Lung (tissue), 12 donors: ENCODE measurements at regions not wholly inside any gene's neighbourhood (a gene's known extent, or its start where the extent isn't known, plus 50 kb on each side); places are given as distances from the start of the nearest gene placed in this dataset. TPM values are rescaled to one million over a fixed set of nuclear protein-coding genes. Genes with fewer than 3 reads are reported as not detected.

Experiments used
- ATAC-seq: fragments of 200-7000 bp; cut with Tn5 transposase; one replicate; pipeline ENCODE4 v1.9.1; 2020; ENCODE audit warnings: moderate number of reproducible peaks; ENCODE audit not compliant: insufficient read depth, low FRiP score
- DNase-seq, 3 donors: peaks; one replicate each; pipeline ENCODE4 v3.0.0-alpha.2; 2013 to 2017
- H3K27ac ChIP-seq, 2 donors: one replicate each; pipeline ENCODE4 v1.5.1; 2013; ENCODE audit warnings: mild to moderate bottlenecking in 2 of 2, moderate library complexity in 2 of 2, control low read depth in 1 of 2, inconsistent platforms in 1 of 2, low read depth in 1 of 2, low read length in 1 of 2
- H3K27me3 ChIP-seq, 3 donors: one replicate each; pipeline ENCODE4 v1.5.1; 2013; ENCODE audit warnings: low read length in 2 of 3; ENCODE audit not compliant: control insufficient read depth in 3 of 3, insufficient read depth in 3 of 3
- H3K36me3 ChIP-seq, 4 donors: one replicate each; pipeline ENCODE4 v1.5.1; 2013; ENCODE audit warnings: low read length in 4 of 4, mild to moderate bottlenecking in 1 of 4, moderate library complexity in 1 of 4; ENCODE audit not compliant: control insufficient read depth in 4 of 4, insufficient read depth in 4 of 4
- H3K4me1 ChIP-seq, 5 donors: one replicate each; pipeline ENCODE4 v1.5.1; 2013; ENCODE audit warnings: low read length in 5 of 5, mild to moderate bottlenecking in 2 of 5, moderate library complexity in 1 of 5; ENCODE audit not compliant: control insufficient read depth in 5 of 5, insufficient read depth in 5 of 5
- H3K4me3 ChIP-seq: one replicate; pipeline ENCODE4 v1.5.1; 2013; ENCODE audit warnings: mild to moderate bottlenecking, control low read depth, moderate library complexity
- H3K9ac ChIP-seq, 2 donors: one replicate each; pipeline ENCODE4 v1.5.1; 2013; ENCODE audit warnings: low read length in 2 of 2, control low read depth in 1 of 2; ENCODE audit not compliant: insufficient read depth in 1 of 2
- H3K9me3 ChIP-seq, 4 donors: one replicate each; pipeline ENCODE4 v1.5.1; 2013; ENCODE audit warnings: low read length in 3 of 4, mild to moderate bottlenecking in 1 of 4, moderate library complexity in 1 of 4; ENCODE audit not compliant: control insufficient read depth in 4 of 4, insufficient read depth in 3 of 4
- WGBS, 2 donors: extraction: QIAGEN DNeasy Blood & Tissue Kit; methylation state at CpG; one replicate each; pipeline ENCODE4 v1.1.7; 2013; 5-methylcytosine and 5-hydroxymethylcytosine counted together
- small RNA-seq: library from RNA; depleted of rRNA; stranded (forward); fragments of <200 nt; gene quantifications from one replicate; pipeline ENCODE3, GENCODE V24; 2014; ENCODE audit warnings: low replicate concordance
- TF ChIP-seq, protein P1 (sequence below): IDR thresholded peaks from 2 replicates; pipeline ENCODE4 v1.5.1; 2012; ENCODE audit warnings: mild to moderate bottlenecking; ENCODE audit errors: control extremely low read depth, extremely low read depth
- donor health status: control.
- donor health status: control.
- donor health status: Bipolar disorder and iron deficiency.
- donor health status: healthy.
- donor health status: DM: yes; HTN: yes; CAD: no.

DNA sequence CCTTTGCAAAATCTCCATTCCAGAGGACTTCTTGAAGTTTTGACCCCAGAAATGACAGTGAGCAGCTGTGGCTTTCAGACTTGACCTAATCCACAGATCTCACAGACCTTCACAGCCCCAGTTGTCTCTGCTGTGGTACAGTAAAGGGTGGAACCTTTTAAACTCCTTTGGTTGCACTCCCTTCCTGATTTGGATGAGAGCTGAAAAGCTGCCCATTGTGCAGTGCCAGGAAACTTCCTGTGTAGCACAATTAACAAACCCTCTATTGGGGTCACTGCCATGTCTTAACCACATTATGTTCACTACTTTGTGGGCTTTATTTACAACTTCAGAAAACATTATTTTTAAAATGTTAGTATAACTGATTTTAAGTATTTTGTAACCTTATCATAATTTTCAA lies 56.7 kb upstream of the PCSK5 start:
- H3K4me1 ChIP-seq, result no peaks in the 10 kb centered on the region
- DNase-seq, result no peak
- H3K27ac ChIP-seq, result no peak overlapping the region
- H3K27me3 ChIP-seq, result no peaks in the 10 kb centered on the region
- H3K9me3 ChIP-seq, result no peaks in the 10 kb centered on the region
- no peaks in the 10 kb centered on the region for H3K36me3 ChIP-seq
- no peak overlapping the region for H3K9ac ChIP-seq
- TF ChIP-seq, protein P1, sequence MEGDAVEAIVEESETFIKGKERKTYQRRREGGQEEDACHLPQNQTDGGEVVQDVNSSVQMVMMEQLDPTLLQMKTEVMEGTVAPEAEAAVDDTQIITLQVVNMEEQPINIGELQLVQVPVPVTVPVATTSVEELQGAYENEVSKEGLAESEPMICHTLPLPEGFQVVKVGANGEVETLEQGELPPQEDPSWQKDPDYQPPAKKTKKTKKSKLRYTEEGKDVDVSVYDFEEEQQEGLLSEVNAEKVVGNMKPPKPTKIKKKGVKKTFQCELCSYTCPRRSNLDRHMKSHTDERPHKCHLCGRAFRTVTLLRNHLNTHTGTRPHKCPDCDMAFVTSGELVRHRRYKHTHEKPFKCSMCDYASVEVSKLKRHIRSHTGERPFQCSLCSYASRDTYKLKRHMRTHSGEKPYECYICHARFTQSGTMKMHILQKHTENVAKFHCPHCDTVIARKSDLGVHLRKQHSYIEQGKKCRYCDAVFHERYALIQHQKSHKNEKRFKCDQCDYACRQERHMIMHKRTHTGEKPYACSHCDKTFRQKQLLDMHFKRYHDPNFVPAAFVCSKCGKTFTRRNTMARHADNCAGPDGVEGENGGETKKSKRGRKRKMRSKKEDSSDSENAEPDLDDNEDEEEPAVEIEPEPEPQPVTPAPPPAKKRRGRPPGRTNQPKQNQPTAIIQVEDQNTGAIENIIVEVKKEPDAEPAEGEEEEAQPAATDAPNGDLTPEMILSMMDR, result no peak
- no peak overlapping the region for H3K4me3 ChIP-seq
- no peak for ATAC-seq

DNA sequence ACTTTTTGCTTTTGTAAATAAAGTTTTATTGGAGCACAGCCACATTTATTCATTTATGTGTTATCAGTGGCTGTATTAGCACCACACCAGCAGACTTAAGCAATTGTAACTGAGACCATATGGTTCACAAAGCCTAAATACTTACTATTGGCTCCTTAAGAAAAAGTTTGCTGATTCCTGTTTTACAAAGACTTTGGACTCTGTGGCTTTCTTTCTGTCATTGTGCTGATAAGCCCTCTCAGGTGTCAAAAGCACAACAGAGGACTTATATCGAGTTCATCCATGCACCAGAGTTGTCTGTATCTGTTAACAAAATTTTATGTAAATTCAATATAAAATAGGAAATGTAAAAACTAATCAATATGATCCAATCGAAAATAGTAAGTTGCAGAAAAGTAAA lies 55.6 kb upstream of the PCSK5 start:
- Histone ChIP-seq H3K27me3 (no peaks in the 10 kb centered on the region), H3K4me3 (no peak overlapping the region), H3K27ac (no peak overlapping the region), H3K9ac (no peak overlapping the region), H3K4me1 (no peaks in the 10 kb centered on the region), H3K9me3 (no peaks in the 10 kb centered on the region), H3K36me3 (no peaks in the 10 kb centered on the region)
- DNase-seq, result no peak
- no peak for ATAC-seq
- TF ChIP-seq, protein P1, result no peak
- 77 to 87% methylated on average over 2 of the region's 2 CpGs for WGBS, 2 donors

Small RNA genes in the stretch of these regions (small RNA-seq; reads per million reads assigned to genes)
- gene RNU6-1228P, result not detected
